Midbrain (tissue), 1 donor: ENCODE measurements at regions not wholly inside any gene's neighbourhood (a gene's known extent, or its start where the extent isn't known, plus 50 kb on each side); places are given as distances from the start of the nearest gene placed in this dataset.

Experiments
- DNase-seq: peaks from one replicate; lab custom pipeline; 2025; lab: John Stamatoyannopoulos, UW

DNA sequence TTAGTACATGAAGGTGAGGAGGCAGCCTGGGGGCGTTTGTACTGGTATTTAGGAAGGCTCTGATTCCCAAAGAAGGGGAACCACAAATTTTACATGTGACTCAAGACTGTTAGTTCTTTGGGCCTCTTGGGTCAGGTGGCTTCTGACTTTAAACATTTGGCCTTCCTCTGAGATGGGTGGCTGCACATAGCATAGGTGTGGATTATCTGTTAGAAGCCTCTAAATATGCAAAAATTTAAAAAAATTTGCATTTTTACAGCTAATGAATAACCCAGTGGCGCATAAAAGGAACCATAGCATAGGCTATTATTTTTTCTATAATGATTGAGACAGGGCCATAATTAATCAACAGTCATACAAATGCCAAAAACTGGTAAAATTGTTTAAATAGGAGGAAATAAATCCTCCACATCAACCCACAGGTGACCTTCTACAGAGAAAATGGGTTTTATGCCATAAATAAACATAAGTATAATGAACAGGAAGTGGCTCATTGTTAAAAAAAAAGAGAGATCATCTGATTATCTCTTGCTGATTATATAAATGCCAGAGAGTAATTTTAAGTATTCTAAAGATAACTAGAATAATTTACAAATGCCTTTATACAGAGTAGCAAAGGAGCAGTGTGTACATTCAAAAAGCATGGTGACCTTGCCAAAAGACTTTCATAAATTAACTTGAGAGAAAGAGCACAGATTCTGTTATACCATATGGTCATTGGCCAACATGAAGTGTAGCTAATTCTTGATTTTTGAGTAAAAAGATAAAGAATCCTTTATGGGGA, 284.2 kb upstream of the ATP2B1 start:
- no peak for DNase-seq

DNA sequence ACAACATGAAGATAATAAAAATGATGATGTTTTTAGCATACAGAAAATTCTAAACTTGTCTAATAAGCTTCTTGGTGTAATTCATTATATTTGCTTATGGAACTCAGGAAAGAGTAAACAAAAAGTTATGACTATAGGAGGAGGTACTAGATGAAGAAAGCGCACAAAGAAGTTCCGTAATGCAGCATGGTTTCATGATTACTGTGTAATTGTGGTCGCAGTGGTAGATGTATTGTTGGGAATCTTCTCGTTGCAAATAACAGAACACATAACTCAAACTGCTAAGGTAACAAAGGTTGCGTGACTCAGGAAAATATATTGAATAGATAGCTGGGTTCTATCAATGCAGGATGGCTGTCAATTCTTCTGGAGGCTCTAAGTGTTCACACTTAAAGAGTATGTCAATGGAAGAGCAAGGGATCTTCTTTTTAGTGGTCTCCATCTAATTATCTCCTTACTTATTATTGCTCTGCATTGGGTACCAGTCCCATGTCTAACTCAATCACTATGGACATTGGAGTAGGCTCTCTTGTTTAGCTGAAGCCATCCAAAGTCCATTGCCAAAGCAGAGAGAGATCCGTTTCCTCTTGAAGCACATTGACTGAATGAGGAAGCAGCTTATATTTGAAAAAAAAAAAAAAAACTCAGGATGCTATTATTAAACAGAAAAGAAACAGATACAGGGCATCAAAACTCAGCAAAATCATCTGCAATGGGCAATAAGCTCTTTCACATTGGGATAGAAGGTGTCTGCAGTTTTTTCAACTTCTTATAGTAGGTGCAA, 283.4 kb upstream of the ATP2B1 start:
- DNase-seq, result no peak

DNA sequence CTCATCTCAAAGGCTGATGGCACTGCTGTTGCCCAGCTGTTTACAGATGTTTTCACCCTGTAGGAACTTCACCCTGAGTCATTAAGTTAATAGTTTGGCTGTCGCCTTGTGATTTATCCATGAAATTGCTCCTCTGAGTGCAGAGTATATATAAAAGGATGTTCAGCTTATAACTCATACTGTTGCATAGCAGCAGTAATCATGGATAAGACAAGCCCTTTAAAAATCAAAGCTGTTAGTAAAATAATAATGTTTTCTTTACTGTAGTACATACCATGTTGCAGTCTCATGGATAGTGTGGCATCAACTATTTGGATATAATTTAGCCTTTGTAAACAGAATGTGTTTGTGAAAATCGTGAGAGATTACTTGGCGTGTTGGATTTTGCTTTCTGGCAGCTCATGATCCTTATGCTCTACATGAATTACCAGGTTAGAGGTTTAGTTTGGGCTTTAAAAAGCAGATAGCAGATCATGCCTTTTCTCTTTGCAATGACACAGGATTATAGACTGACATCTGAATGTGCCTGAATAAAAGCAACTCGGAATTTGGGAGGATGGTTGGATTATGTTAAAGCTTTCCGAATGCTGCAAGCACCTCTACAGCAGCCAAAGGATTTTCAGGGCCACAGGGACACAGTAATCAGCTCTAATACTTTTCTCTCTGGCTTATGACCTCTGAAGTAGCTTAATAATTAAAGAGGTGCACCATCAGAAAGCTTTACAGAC, 279.7 kb upstream of the ATP2B1 start:
- DNase-seq, result no peak

DNA sequence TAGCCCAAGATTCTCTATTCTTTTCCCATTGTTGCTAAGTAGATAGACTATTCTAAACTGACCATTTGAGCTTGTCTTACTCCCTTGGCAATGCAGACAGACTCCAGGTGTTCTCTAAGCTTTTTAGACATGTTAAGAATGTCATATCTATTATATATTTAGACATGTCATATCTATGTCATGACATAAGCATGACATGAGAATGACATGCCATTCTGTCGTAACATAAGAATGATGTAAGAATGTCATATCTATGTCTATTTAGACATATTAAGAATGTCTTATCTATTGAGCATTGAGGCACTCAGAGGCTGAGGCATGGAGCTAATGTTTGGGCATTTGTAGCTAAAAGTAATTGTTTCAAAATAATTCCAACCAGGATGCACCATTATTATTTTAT, 277.3 kb upstream of the ATP2B1 start:
- DNase-seq, result no peak

DNA sequence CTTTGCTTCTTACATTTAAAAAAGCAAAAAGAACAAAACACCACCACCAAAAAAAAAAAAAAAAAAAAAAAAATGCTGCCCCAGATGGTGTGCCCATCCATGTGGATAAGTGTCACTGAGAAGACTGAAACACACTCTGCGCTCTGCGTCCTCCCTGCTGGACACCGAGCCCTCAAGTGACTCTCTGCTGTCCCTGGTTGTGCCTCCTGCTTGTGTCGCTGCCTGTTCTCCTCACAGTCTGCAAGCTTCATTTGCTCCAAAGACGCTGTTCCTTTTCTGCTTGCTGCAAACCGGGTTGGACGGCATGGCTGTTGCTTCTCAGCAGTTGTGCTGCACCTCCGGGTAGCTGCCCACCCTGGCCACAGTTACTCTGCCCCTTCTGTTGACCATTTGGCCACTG, 276.2 kb upstream of the ATP2B1 start:
- DNase-seq, result no peak

DNA sequence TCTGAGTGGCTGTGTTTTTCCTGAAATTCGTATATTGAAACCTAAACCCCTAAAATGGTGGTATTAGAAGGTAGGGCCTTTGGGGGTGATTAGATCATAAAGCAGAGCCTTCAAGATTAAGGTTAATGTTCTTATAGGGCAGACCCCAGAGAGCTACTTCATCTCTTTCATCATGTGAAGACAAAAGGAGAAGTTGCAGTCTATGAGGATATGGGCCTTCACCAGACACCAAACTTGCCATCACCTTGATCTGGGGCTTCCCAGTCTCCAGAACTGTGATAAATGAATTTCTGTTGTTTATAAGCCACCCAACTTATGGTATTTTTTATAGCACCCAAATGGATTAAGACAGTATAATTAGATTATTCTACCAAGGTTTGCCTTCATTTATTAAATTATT, 275.0 kb upstream of the ATP2B1 start:
- DNase-seq, result no peak

DNA sequence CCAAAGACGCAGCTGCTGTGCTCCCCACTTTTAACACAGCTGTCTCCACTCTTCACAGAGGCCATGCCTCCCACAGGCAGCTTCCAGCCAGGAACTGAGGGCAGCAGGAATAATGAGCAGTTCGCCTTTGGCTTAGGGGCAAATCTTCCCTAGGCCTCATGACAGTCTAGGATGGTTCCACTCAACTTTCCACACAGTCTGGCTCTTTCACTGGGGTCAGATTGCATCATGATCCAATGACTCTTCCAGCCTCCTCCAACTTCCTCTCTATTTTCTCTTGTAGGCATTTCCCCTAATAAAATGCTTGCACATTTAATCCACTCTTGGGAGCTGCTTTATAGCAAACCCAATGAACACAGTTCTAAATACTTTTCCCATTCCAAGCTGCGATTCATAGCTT, 271.6 kb upstream of the ATP2B1 start:
- DNase-seq, result no peak

DNA sequence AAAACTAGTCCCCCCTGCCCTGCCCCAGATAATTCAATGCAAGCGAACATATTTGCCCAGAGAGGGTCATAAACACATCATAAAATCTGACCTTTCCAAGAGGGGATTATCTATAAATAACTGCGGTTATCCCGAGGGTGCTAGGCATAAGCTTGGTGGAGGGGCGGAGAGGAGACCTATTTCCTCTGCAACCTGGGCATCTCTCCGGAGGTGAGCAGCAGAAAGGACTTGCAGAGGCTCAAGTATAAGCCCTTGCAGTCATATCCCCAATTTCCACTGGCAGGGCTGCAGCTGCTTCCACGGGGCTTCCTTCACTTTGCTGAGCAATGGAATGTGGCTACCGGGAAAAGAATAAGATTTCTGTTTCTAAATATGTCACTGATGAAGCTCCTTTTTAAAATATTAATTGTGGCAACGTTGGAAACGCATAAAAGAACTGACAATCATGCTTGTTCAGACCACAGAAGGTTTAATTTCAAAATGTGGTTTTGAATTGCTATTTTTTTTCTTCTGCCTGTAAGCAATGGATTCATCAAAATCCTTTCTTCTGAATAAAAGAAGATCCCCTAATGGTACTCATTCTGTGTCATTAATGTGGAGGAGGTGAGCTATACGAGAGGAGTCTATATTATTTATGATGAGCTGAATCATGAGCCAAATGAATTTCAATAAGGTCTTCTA, 268.9 kb upstream of the ATP2B1 start:
- DNase-seq, result no peak

DNA sequence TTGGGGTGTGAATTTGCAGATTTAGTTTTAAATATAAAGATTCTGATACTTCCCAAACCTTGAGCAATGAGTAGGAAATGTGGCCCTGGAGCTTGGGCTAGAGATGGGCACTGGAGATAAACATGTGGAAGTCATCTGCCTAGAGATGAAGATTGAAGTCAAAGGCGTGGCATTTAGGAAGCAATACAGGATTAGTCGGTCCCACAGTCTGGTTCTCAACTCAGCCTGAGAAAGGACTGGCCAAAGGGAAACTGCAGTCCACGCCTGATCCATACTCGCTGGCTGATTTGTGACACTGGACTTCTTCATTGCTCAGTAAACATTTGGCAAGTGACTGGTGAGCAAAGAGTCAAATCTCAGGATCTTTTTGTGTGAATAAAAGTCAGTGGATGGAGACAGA, 268.2 kb upstream of the ATP2B1 start:
- DNase-seq, result no peak

DNA sequence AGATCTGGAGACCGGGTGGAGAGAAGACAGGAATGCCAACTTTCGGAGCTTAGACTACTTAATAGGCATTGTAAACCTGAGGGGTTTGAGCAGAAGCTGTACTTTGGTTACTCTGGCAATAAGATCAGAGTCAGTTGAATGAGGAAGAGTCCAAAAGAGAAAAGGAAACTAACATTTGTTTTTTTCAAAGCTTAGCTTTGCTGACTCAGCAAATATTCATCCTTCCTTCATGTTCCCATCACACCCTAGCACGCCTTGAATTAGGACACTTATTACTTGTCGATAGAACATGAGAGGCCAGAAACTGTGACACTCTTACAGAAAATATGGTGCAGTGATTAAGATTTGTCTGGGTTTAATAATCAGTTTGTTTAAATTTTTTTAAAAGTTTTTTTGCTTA, 266.9 kb upstream of the ATP2B1 start:
- no peak for DNase-seq

DNA sequence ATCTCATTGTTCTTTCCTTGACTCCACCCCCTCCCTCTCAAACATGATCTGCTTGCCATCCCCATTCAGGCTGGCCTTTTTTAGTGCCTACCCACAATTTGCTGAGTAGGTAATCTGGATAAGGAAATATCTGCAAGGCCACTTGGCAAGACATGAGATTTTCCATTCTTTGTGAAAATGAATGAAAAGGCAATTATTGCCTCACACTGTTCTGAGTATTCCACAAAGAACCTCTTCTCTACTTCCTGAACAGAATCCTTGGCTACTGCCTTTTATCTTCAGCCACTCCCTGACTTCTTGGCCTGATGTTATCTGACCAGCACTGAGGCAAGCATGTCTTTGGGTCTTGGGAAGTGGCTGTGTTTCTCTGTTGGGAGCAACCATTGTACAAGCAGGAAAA, 263.2 kb upstream of the ATP2B1 start:
- DNase-seq, result no peak

DNA sequence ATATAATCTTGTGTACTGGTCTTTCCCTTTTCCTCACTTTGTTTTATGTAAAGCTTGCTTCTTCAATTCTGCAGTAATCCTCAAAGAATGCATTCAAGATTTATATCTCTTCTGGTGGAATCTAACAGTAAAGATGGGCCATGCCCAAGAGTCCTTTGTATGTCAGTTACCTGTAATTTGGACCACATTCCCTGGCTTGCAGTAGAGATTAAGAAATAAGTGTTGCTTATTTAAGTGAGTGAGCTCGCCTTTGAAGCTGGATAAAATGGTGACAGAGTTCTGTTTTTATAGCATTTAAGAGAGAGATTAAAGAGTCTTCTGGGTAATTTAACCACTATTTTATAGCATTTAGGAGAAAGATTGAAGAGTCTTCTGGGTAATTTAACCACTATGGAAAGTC, 262.1 kb upstream of the ATP2B1 start:
- no peak for DNase-seq

DNA sequence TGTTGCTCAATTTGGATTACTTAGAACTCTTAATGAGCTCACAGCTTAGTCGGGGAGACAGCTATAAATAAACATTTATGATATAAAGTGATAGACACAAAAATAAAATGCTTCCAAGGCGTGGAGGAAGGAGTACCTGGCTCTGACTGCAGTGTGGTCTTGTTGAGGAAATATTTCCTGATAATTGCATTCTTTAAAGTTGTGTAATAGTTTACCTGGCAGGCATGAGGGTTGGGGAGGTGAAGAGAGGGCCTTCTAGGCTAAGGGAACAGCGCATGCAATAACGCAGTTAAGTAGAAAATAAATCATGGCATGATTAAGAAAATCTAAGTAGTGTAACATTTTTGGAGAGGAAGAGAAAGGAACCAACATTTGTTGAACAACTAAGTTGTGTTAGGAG, 260.5 kb upstream of the ATP2B1 start:
- no peak for DNase-seq

DNA sequence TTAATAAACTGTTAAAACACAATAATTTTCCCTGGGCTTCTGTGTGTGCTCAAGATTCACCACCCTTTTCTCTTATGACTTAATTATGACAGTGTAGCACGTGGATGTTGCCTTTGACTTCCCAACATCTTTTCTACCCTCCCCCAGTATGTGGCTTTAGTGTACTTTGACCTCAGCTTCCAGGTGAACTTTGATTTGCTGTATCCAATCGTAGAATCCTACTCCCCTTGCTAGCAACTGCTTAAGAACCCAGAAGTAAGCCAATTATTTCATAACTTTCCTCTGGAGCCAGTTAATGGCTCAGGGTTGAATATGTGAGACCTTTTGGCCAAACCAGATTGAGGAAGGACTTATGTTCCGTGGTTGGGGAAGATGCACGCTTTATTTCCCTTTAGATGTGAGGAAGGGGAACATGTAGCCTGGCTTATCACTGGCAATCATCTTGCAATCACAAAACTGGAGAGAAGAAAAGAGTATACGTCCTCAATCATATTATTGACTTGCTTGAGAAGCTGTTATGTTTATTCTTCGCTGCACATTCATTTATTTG, 259.6 kb upstream of the ATP2B1 start:
- no peak for DNase-seq

DNA sequence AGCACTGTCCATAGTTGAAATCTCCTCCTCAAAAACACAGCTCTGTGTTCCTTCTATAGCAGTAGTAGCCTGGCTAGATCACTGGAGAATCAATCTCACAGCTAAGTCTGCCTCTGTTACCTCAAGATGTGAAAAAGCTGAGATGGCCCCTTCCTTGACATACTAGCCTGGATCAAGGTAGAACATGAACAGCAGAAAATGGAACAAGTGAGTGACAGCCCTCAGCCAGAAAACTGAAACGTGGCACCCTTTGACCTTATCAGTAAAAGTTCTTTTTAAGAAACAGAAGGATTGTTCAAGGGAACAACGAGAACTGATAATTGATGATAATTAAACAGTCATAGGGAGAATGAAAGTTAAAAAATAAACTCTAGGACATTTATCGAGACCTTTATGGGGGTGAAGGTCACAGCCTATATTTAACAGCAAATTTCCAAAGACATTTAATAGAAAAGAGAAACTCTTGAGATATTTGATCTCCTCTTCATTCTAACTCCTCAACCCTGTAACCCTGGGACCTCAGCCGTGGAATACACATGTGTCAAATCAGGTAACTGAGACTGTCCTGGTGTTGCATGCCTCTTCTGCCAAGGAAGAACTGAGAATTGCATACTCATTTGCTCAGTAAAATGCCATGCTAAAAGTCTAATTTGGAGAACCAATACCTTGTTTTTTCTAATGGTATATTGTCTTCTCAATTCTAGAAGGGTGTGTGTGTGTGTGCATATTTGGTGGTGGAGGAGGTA, 258.0 kb upstream of the ATP2B1 start:
- DNase-seq, result no peak

DNA sequence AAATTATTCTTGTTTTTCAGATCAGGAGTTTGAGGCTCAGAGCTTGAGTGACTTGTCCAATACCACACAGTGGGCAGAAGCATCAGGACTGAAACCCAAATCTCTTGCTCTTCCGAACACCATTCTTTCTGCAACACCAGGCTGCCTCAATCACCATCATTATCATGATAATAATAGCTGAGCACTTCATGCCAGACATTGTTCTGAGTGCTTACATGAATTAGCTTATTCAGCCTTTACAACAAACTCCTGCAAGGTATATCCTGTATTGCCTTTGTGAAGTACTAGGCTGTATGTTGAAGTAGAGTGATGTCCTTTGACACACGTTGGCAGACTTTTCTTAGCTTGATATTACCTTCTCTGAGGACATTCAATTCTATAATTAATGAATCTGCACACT, 257.4 kb upstream of the ATP2B1 start:
- DNase-seq, result no peak

DNA sequence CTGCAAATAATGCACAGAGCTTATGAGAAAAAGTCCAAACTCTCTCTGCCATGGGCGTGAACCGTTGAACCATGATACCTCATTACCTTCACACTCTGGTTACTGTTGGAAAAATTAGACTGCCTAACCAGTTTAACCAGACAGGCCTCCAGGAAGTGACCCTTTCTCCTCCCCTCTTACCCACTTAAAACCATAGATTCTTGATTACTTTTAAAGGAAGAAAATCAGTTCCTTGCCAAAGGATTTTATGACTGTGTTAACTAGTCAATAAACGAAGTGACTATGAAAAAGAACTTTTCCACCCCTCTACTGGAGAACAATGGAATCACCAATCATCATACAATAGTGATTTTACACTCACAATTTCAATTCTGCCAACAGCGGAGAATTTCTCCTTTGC, 254.0 kb upstream of the ATP2B1 start:
- DNase-seq, result no peak

DNA sequence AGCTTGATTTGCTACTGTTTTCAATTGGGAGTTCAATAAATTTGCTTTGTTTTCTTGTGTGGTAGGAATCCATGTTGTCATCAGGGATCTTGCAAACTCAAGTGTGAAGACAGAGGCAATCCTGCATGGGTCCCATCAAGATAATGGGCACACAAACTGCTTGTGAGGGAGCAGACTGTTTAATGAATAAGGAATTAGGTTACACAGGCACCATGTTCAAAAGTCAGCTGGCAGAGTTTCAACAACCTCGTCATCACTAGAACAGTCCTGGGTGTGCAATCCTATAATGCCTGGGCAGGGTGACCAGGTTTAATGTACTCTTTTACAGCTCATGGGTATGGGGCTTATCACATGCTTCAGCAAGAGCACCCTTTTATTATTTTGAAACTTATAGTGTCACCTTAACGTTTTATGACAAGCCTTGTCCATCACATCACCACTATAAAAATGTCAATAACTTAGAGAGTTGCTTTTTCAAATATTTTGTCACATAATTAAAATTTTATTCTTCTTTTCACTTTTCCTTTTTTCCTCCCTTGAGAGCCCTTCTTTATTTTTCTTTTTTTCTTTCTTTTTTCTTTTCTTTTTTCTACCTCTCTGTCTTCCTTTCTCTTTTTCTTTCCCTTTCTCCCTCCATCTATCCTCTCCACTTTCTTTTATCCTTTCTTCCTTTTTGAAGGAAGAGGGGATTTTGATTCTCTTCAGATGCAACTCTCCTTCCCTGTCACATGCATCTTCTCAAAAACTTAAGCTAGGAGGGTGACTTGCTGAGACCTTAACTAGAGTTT, 252.2 kb upstream of the ATP2B1 start:
- no peak for DNase-seq

DNA sequence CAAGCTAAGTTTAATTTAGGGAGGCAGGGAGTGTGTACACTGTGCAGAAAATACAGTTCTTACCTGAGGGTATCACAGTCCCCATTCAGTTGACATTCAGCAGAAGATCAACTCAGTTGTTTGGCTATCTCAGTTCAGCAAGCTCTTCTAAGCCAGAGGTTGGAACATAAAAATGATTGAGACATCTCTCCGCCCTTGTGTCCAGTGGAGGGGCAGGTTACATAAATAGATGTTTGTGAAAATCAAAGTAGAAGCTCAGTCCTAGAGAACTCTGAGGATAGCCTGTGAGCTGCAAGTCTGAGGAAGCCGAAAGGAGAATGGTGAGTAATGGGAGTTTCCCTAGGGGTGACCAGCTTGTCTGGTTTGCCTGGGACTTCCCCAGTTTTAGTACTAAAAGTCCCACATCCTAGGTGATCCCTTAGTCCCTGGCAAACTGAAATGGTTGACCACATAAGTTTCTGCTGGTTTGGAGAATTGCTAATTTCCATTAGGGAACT, 251.4 kb upstream of the ATP2B1 start:
- no peak for DNase-seq

DNA sequence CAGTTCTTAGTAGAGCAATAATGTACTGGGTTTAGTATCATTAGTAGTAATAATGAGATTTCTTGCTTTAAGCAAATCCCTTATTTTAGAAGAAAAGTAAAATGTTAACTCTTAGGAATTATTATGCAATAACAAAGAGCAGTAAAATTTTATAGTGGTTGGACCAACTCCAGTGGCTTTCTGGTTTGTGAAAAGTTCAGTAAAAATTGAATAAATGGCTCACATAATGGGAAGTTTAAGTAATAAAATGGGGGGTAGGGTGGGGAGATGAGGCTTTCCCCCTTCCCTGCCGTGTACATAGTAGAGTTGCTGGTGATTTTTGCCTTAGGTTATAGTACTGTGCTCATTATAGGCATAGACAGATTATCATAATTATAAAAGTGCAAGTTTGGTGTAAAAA, 250.5 kb upstream of the ATP2B1 start:
- no peak for DNase-seq
